C4-2B (cell line): ENCODE measurements at regions not wholly inside any gene's neighbourhood (a gene's known extent, or its start where the extent isn't known, plus 50 kb on each side); places are given as distances from the start of the nearest gene placed in this dataset.

Experiments used
- CTCF ChIP-seq: fragments of 450-650 bp; conservative IDR thresholded peaks from 2 replicates; pipeline ENCODE4 v1.5.1; 2017; ENCODE audit warnings: mild to moderate bottlenecking
- ZFX ChIP-seq: fragments of 450-650 bp; IDR thresholded peaks from 2 replicates; pipeline ENCODE4 v1.6.1; 2017

GRCh38 chr10:124160943-124161582, 67.7 kb upstream of the CHST15 start:
- TF ChIP-seq CTCF (no peak), ZFX (no peak)
